GM10266 (cell line): ENCODE measurements at regions not wholly inside any gene's neighbourhood (a gene's known extent, or its start where the extent isn't known, plus 50 kb on each side); places are given as distances from the start of the nearest gene placed in this dataset.

Experiments used
- DNase-seq: peaks from one replicate; pipeline ENCODE4 v3.0.0; 2012; ENCODE audit errors: extremely low spot score
- CTCF ChIP-seq: IDR thresholded peaks from 2 replicates; pipeline ENCODE4 v1.5.1; 2012; ENCODE audit warnings: mild to moderate bottlenecking, low read depth; ENCODE audit not compliant: control insufficient read depth, insufficient read depth; ENCODE audit errors: missing control alignments

- TF ChIP-seq CTCF, result no peak
- DNase-seq, result no peak
Observed at GRCh38 chr4:114177628-114178027, 198.2 kb upstream of the ARSJ start.

- no peak for DNase-seq
- no peak for TF ChIP-seq CTCF
Observed at GRCh38 chr4:114178392-114178791, 198.9 kb upstream of the ARSJ start.

- TF ChIP-seq CTCF, result peak; percentile 47
Observed at GRCh38 chr4:114180481-114180880, 201.0 kb upstream of the ARSJ start.

GRCh38 chr4:114184901-114185300 is 205.5 kb upstream of the ARSJ start:
- no peak for DNase-seq
- no peak for TF ChIP-seq CTCF

More at GRCh38 chr4:114180481-114180880, 201.0 kb upstream of the ARSJ start:
- peak; percentile 5 for DNase-seq

GRCh38 chr4:114187592-114187991 is 208.1 kb upstream of the ARSJ start:
- TF ChIP-seq CTCF, result no peak

GRCh38 chr4:114191496-114191895 is 212.0 kb upstream of the ARSJ start:
- TF ChIP-seq CTCF, result no peak
- no peak for DNase-seq

More at GRCh38 chr4:114187592-114187991, 208.1 kb upstream of the ARSJ start:
- DNase-seq, result no peak

GRCh38 chr4:114192854-114193253 is 213.4 kb upstream of the ARSJ start:
- TF ChIP-seq CTCF, result no peak
- DNase-seq, result no peak
